ENCODE measurements at regions not wholly inside any gene's neighbourhood (a gene's known extent, or its start where the extent isn't known, plus 50 kb on each side); places are given as distances from the start of the nearest gene placed in this dataset.

- DNase-seq (ENCODE audit: insufficient read length, low spot score, missing footprints) = no peak
- Histone ChIP-seq H4K20me1 (ENCODE audit: insufficient read depth, low read length) (no peaks in the 10 kb centered on the region), H3K4me2 (ENCODE audit: insufficient read depth, low read length) (no peak overlapping the region), H3K4me1 (ENCODE audit: insufficient read depth, low read length) (peaks cover 38% of the 10 kb centered on the region), H3K4me3 (ENCODE audit: insufficient read depth, low read length) (no peak overlapping the region), H2AFZ (ENCODE audit: low read length) (no peak overlapping the region), H3K9me3 (ENCODE audit: low read depth, low read length) (no peaks in the 10 kb centered on the region), H3K27ac (ENCODE audit: low read depth, low read length) (no peak overlapping the region), H3K79me2 (ENCODE audit: insufficient read depth, low read length) (no peaks in the 10 kb centered on the region), H3K27me3 (ENCODE audit: insufficient read depth, low read length) (no peaks in the 10 kb centered on the region), H3K36me3 (ENCODE audit: insufficient read depth, low read length) (no peaks in the 10 kb centered on the region)
- TF ChIP-seq CTCF (IDR thresholded peaks at IDR 0.05; ENCODE audit: extremely low read depth, low read depth, low read length) = no peak
Observed at GRCh38 chr9:107210775-107211174, 72.3 kb upstream of the RAD23B start.

- H3K36me3 ChIP-seq (ENCODE audit: insufficient read depth, low read length) = no peaks in the 10 kb centered on the region
- H3K4me2 ChIP-seq (ENCODE audit: insufficient read depth, low read length) = no peak overlapping the region
- no peak for TF ChIP-seq CTCF (IDR thresholded peaks at IDR 0.05; ENCODE audit: extremely low read depth, low read depth, low read length)
- DNase-seq (ENCODE audit: insufficient read length, low spot score, missing footprints) = no peak
- H3K79me2 ChIP-seq (ENCODE audit: insufficient read depth, low read length) = no peaks in the 10 kb centered on the region
- no peak overlapping the region for H2AFZ ChIP-seq (ENCODE audit: low read length)
- H3K9me3 ChIP-seq (ENCODE audit: low read depth, low read length) = no peaks in the 10 kb centered on the region
- no peaks in the 10 kb centered on the region for H3K27me3 ChIP-seq (ENCODE audit: insufficient read depth, low read length)
- peaks cover 38% of the 10 kb centered on the region for H3K4me1 ChIP-seq (ENCODE audit: insufficient read depth, low read length)
- no peak overlapping the region for H3K4me3 ChIP-seq (ENCODE audit: insufficient read depth, low read length)
- no peaks in the 10 kb centered on the region for H4K20me1 ChIP-seq (ENCODE audit: insufficient read depth, low read length)
- no peak overlapping the region for H3K27ac ChIP-seq (ENCODE audit: low read depth, low read length)
Observed at GRCh38 chr9:107211284-107211923, 71.7 kb upstream of the RAD23B start.

GRCh38 chr9:107212613-107213012, 70.5 kb upstream of the RAD23B start:
- no peaks in the 10 kb centered on the region for H4K20me1 ChIP-seq (ENCODE audit: insufficient read depth, low read length)
- DNase-seq (ENCODE audit: insufficient read length, low spot score, missing footprints) = no peak
- H3K36me3 ChIP-seq (ENCODE audit: insufficient read depth, low read length) = no peaks in the 10 kb centered on the region
- H3K27ac ChIP-seq (ENCODE audit: low read depth, low read length) = no peak overlapping the region
- no peak overlapping the region for H2AFZ ChIP-seq (ENCODE audit: low read length)
- peaks cover 38% of the 10 kb centered on the region for H3K4me1 ChIP-seq (ENCODE audit: insufficient read depth, low read length)
- H3K4me3 ChIP-seq (ENCODE audit: insufficient read depth, low read length) = no peak overlapping the region
- H3K27me3 ChIP-seq (ENCODE audit: insufficient read depth, low read length) = no peaks in the 10 kb centered on the region
- no peak for TF ChIP-seq CTCF (IDR thresholded peaks at IDR 0.05; ENCODE audit: extremely low read depth, low read depth, low read length)
- H3K4me2 ChIP-seq (ENCODE audit: insufficient read depth, low read length) = no peak overlapping the region
- H3K9me3 ChIP-seq (ENCODE audit: low read depth, low read length) = no peaks in the 10 kb centered on the region
- H3K79me2 ChIP-seq (ENCODE audit: insufficient read depth, low read length) = no peaks in the 10 kb centered on the region

- no peak overlapping the region for H3K4me3 ChIP-seq (ENCODE audit: insufficient read depth, low read length)
Observed at GRCh38 chr9:107213080-107213479, 70.0 kb upstream of the RAD23B start.

More at GRCh38 chr9:107213080-107213479, 70.0 kb upstream of the RAD23B start:
- peaks cover 34% of the 10 kb centered on the region for H3K4me1 ChIP-seq (ENCODE audit: insufficient read depth, low read length)
- H3K4me2 ChIP-seq (ENCODE audit: insufficient read depth, low read length) = peak overlapping the region; percentile 44
- H3K27ac ChIP-seq (ENCODE audit: low read depth, low read length) = peak overlapping the region; percentile 68
- H2AFZ ChIP-seq (ENCODE audit: low read length) = no peak overlapping the region
- no peak for DNase-seq (ENCODE audit: insufficient read length, low spot score, missing footprints)
- H3K27me3 ChIP-seq (ENCODE audit: insufficient read depth, low read length) = no peaks in the 10 kb centered on the region
- no peaks in the 10 kb centered on the region for H3K9me3 ChIP-seq (ENCODE audit: low read depth, low read length)
- no peak for TF ChIP-seq CTCF (IDR thresholded peaks at IDR 0.05; ENCODE audit: extremely low read depth, low read depth, low read length)
- H3K36me3 ChIP-seq (ENCODE audit: insufficient read depth, low read length) = no peaks in the 10 kb centered on the region
- H3K79me2 ChIP-seq (ENCODE audit: insufficient read depth, low read length) = no peaks in the 10 kb centered on the region
- H4K20me1 ChIP-seq (ENCODE audit: insufficient read depth, low read length) = no peaks in the 10 kb centered on the region

Measured in osteoblast (primary cell).